ENCODE measurements at regions not wholly inside any gene's neighbourhood (a gene's known extent, or its start where the extent isn't known, plus 50 kb on each side); places are given as distances from the start of the nearest gene placed in this dataset.

DNA sequence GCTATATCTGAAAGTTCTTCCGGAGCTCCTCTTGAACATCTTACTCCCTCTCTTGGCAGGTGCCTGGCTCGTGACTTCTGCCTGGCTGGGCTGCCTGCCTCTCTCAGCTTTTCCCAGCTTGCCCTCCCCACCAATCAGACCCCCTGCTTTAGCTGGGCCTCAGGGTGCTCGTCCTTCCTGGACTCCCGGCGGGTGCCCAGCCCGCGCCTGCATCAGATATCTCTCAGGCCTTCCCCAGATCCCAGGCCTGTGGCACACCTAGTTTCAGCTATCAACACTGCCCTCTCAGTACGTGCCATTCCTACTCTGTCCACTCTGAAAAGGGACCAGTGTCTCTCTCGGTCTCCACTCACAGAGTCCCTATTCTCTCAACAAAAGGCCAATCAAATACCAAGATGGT lies 96.5 kb upstream of the CLDN14 start:
- no peak overlapping the region for H2AFZ ChIP-seq (ENCODE audit: low read length)
- no peaks in the 10 kb centered on the region for H3K9me3 ChIP-seq (ENCODE audit: low read length)
- H3K4me3 ChIP-seq (ENCODE audit: low read depth, low read length, poor library complexity, severe bottlenecking), result no peak overlapping the region
- intact Hi-C loops (cut with micrococcal nuclease; ENCODE audit: unreplicated experiment), result no loop called here
- no peaks in the 10 kb centered on the region for H3K79me2 ChIP-seq (ENCODE audit: insufficient read depth, low read depth, low read length)
- BruUV-seq (replicated peaks), result no TSS peak
- H3K27ac ChIP-seq (ENCODE audit: low read depth, low read length, poor library complexity, severe bottlenecking), result no peak overlapping the region
- H4K20me1 ChIP-seq (ENCODE audit: insufficient read depth, low read length), result no peaks in the 10 kb centered on the region
- TF ChIP-seq, protein P1, sequence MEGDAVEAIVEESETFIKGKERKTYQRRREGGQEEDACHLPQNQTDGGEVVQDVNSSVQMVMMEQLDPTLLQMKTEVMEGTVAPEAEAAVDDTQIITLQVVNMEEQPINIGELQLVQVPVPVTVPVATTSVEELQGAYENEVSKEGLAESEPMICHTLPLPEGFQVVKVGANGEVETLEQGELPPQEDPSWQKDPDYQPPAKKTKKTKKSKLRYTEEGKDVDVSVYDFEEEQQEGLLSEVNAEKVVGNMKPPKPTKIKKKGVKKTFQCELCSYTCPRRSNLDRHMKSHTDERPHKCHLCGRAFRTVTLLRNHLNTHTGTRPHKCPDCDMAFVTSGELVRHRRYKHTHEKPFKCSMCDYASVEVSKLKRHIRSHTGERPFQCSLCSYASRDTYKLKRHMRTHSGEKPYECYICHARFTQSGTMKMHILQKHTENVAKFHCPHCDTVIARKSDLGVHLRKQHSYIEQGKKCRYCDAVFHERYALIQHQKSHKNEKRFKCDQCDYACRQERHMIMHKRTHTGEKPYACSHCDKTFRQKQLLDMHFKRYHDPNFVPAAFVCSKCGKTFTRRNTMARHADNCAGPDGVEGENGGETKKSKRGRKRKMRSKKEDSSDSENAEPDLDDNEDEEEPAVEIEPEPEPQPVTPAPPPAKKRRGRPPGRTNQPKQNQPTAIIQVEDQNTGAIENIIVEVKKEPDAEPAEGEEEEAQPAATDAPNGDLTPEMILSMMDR (conservative IDR thresholded peaks at IDR 0.05; ENCODE audit: low read length), result no peak
- TF ChIP-seq EZH2phosphoT487 (IDR thresholded peaks at IDR 0.05; ENCODE audit: borderline replicate concordance, low read depth, low read length), result no peak
- H3K4me1 ChIP-seq (ENCODE audit: insufficient read depth, low read length, poor library complexity, severe bottlenecking), result peaks cover 4% of the 10 kb centered on the region
- ChIA-PET CTCF (ENCODE audit: unreplicated experiment) (no interaction called here), POLR2A (no interaction called here)
- H3K36me3 ChIP-seq (ENCODE audit: insufficient read depth, low read length), result no peaks in the 10 kb centered on the region
- DNase-seq (ENCODE audit: low spot score), result no peak
- H3K4me2 ChIP-seq (ENCODE audit: low read length), result no peak overlapping the region
- no peaks in the 10 kb centered on the region for H3K9me2 ChIP-seq (ENCODE audit: insufficient read depth, low read length)

DNA sequence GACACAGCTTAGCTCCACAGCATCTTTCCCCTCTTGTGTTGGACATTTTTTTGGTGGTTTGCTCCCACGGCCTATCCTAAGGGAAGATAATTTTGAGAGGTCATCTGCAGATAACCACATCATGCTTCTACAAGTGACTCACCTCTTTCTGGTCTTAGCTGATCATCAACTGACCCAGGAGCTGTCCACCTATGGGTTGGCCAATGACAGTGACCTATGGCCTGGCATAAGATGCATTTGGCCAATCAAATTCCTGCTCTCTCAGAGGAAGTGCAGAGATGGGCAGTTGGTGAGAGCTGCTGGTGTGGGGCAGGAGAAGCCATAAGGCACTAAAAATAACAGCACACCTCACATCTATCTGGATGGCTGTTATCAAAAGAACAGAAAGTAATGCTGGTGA lies 100.0 kb upstream of the CLDN14 start:
- ChIA-PET CTCF (ENCODE audit: unreplicated experiment) (no interaction called here), POLR2A (interaction anchor here (0.7 kb wide), 1 partner anchor 124 kb away, joined by 3 read pairs; no protein-coding TSS in a partner anchor)
- no peak for TF ChIP-seq EZH2phosphoT487 (IDR thresholded peaks at IDR 0.05; ENCODE audit: borderline replicate concordance, low read depth, low read length)
- TF ChIP-seq, protein P1 (conservative IDR thresholded peaks at IDR 0.05; ENCODE audit: low read length), result no peak
- Histone ChIP-seq H4K20me1 (ENCODE audit: insufficient read depth, low read length) (no peaks in the 10 kb centered on the region), H3K4me2 (ENCODE audit: low read length) (no peak overlapping the region), H3K9me2 (ENCODE audit: insufficient read depth, low read length) (no peaks in the 10 kb centered on the region), H3K36me3 (ENCODE audit: insufficient read depth, low read length) (no peaks in the 10 kb centered on the region), H3K4me3 (ENCODE audit: low read depth, low read length, poor library complexity, severe bottlenecking) (no peak overlapping the region), H3K4me1 (ENCODE audit: insufficient read depth, low read length, poor library complexity, severe bottlenecking) (peaks cover 4% of the 10 kb centered on the region), H3K9me3 (ENCODE audit: low read length) (no peaks in the 10 kb centered on the region), H2AFZ (ENCODE audit: low read length) (no peak overlapping the region), H3K27ac (ENCODE audit: low read depth, low read length, poor library complexity, severe bottlenecking) (no peak overlapping the region), H3K79me2 (ENCODE audit: insufficient read depth, low read depth, low read length) (no peaks in the 10 kb centered on the region)
- no TSS peak for BruUV-seq (replicated peaks)
- DNase-seq (ENCODE audit: low spot score), result no peak
- intact Hi-C loops (cut with micrococcal nuclease; ENCODE audit: unreplicated experiment), result no loop called here

DNA sequence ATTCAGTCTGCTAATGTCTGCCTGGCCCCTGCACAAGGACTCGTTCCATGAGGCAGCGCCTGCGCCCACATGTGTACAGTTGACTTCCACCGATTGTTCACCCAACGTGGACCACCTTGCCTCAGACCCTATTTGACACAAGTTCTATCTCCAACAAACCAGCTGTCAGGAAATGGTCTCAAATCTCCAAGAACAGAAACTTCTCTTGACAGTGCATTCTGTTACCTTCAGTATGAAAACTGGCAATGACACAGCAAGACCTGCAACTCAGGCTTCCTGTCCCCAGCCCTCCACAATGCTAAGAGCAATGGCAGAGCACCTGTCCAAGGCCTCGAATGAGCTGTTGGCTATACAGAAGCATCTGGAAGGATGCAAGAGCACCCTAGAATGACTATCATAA lies 102.3 kb upstream of the CLDN14 start:
- H3K36me3 ChIP-seq (ENCODE audit: insufficient read depth, low read length), result no peaks in the 10 kb centered on the region
- BruUV-seq (replicated peaks), result no TSS peak
- no peak overlapping the region for H3K27ac ChIP-seq (ENCODE audit: low read depth, low read length, poor library complexity, severe bottlenecking)
- ChIA-PET POLR2A (no interaction called here), CTCF (ENCODE audit: unreplicated experiment) (no interaction called here)
- no peak overlapping the region for H3K4me2 ChIP-seq (ENCODE audit: low read length)
- H3K79me2 ChIP-seq (ENCODE audit: insufficient read depth, low read depth, low read length), result no peaks in the 10 kb centered on the region
- TF ChIP-seq EZH2phosphoT487 (IDR thresholded peaks at IDR 0.05; ENCODE audit: borderline replicate concordance, low read depth, low read length), result no peak
- TF ChIP-seq, protein P1 (conservative IDR thresholded peaks at IDR 0.05; ENCODE audit: low read length), result no peak
- DNase-seq (ENCODE audit: low spot score), result no peak
- no peaks in the 10 kb centered on the region for H3K9me2 ChIP-seq (ENCODE audit: insufficient read depth, low read length)
- intact Hi-C loops (cut with micrococcal nuclease; ENCODE audit: unreplicated experiment), result no loop called here
- peaks cover 4% of the 10 kb centered on the region for H3K4me1 ChIP-seq (ENCODE audit: insufficient read depth, low read length, poor library complexity, severe bottlenecking)
- no peak overlapping the region for H2AFZ ChIP-seq (ENCODE audit: low read length)
- H3K9me3 ChIP-seq (ENCODE audit: low read length), result no peaks in the 10 kb centered on the region
- H3K4me3 ChIP-seq (ENCODE audit: low read depth, low read length, poor library complexity, severe bottlenecking), result no peak overlapping the region
- H4K20me1 ChIP-seq (ENCODE audit: insufficient read depth, low read length), result no peaks in the 10 kb centered on the region

All from OCI-LY7 (cell line).